HG02571 (cell line): ENCODE measurements at regions not wholly inside any gene's neighbourhood (a gene's known extent, or its start where the extent isn't known, plus 50 kb on each side); places are given as distances from the start of the nearest gene placed in this dataset.

Source experiments
- ATAC-seq: cut with Tn5 transposase; IDR thresholded peaks from one replicate; pipeline ENCODE4 v1.9.1; 2021; ENCODE audit warnings: mild to moderate bottlenecking, moderate library complexity; ENCODE audit not compliant: unreplicated experiment

GRCh38 chr2:576292-576691 lies 100.9 kb downstream of the TMEM18 start:
- ATAC-seq, result no peak

- no peak for ATAC-seq
Observed at GRCh38 chr2:575727-576236, 101.4 kb downstream of the TMEM18 start.

GRCh38 chr2:575030-575726 lies 102.0 kb downstream of the TMEM18 start:
- ATAC-seq, result no peak

GRCh38 chr2:573805-574392 lies 103.3 kb downstream of the TMEM18 start:
- ATAC-seq, result no peak

GRCh38 chr2:573025-573424 lies 104.2 kb downstream of the TMEM18 start:
- ATAC-seq, result no peak

- ATAC-seq, result no peak
Observed at GRCh38 chr2:569681-570080, 107.5 kb downstream of the TMEM18 start.

GRCh38 chr2:568639-569235 lies 108.5 kb downstream of the TMEM18 start:
- ATAC-seq, result no peak

GRCh38 chr2:567865-568638 lies 109.2 kb downstream of the TMEM18 start:
- no peak for ATAC-seq

- ATAC-seq, result no peak
Observed at GRCh38 chr2:567496-567864, 109.7 kb downstream of the TMEM18 start.

GRCh38 chr2:566379-567313 lies 110.6 kb downstream of the TMEM18 start:
- no peak for ATAC-seq

- no peak for ATAC-seq
Observed at GRCh38 chr2:564471-565181, 112.6 kb downstream of the TMEM18 start.

- no peak for ATAC-seq
Observed at GRCh38 chr2:563512-563911, 113.7 kb downstream of the TMEM18 start.

- no peak for ATAC-seq
Observed at GRCh38 chr2:562391-563364, 114.5 kb downstream of the TMEM18 start.

GRCh38 chr2:558879-559278 lies 118.3 kb downstream of the TMEM18 start:
- no peak for ATAC-seq

GRCh38 chr2:558302-558642 lies 118.9 kb downstream of the TMEM18 start:
- no peak for ATAC-seq

GRCh38 chr2:557635-558301 lies 119.4 kb downstream of the TMEM18 start:
- no peak for ATAC-seq

GRCh38 chr2:556485-556884 lies 120.7 kb downstream of the TMEM18 start:
- no peak for ATAC-seq
